Loucy (cell line): ENCODE measurements at regions not wholly inside any gene's neighbourhood (a gene's known extent, or its start where the extent isn't known, plus 50 kb on each side); places are given as distances from the start of the nearest gene placed in this dataset.

ENCODE experiments used
- CTCF ChIP-seq: fragments of 200-600 bp; sonication (generic); conservative IDR thresholded peaks from 2 replicates; pipeline ENCODE4 v1.5.1; 2014; ENCODE audit warnings: mild to moderate bottlenecking, antibody characterized with exemption, low read length
- EZH2phosphoT487 ChIP-seq: fragments of 200-600 bp; IDR thresholded peaks from 2 replicates; pipeline ENCODE4 v1.6.1; 2018; ENCODE audit warnings: antibody characterized with exemption, mild to moderate bottlenecking, moderate library complexity, borderline replicate concordance

GRCh38 chr1:4557949-4558348 lies 96.5 kb upstream of the AJAP1 start:
- no peak for TF ChIP-seq CTCF
- no peak for TF ChIP-seq EZH2phosphoT487
